GM10248 (cell line): ENCODE measurements at regions not wholly inside any gene's neighbourhood (a gene's known extent, or its start where the extent isn't known, plus 50 kb on each side); places are given as distances from the start of the nearest gene placed in this dataset.

Source experiments
- CTCF ChIA-PET: fragments of 300-600 bp; sonication (Branson Sonifier 250); formaldehyde crosslinking; extraction: SDS; loops from one replicate; lab custom pipeline; 2021; ENCODE audit warnings: antibody characterized with exemption; lab: Yijun Ruan, JAX
- POLR2A ChIA-PET: fragments of 350-650 bp; sonication (Branson Sonifier 250); formaldehyde crosslinking; extraction: SDS; loops from one replicate; lab custom pipeline; 2020; ENCODE audit warnings: antibody characterized with exemption; lab: Yijun Ruan, JAX
- DNase-seq: peaks from one replicate; pipeline ENCODE4 v3.0.0; 2012; ENCODE audit errors: extremely low spot score
- CTCF ChIP-seq: IDR thresholded peaks from 2 replicates; pipeline ENCODE4 v1.5.1; 2012; ENCODE audit warnings: mild to moderate bottlenecking, low read depth; ENCODE audit errors: extremely low read depth, missing control alignments, control extremely low read depth

GRCh38 chr15:100758555-100758954, 121.1 kb upstream of the ALDH1A3 start:
- CTCF ChIA-PET, result interaction anchor here (1.4 kb wide), 1 partner anchor 17 kb away, joined by 5 read pairs; no protein-coding TSS in a partner anchor
- POLR2A ChIA-PET, result no interaction called here
- no peak for DNase-seq
- no peak for TF ChIP-seq CTCF

DNA sequence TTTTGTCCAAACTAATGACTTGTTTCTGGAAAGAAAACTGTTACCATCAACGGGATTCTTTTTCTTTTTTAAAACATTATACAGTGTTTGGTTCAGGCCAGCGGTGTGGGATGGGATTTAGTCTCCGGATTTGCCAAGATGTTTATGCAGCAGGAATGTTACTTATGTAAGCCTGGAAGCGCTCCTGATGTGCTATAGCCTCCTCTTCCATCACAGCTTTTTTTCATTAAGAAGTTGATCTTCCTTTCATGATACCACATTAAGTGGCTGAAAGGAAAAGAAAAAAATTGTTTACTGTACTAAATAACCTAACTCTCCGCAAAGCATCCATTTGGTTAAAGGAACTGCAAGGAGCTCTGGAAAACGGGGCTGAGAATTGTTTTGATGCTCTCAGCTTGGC, 120.5 kb upstream of the ALDH1A3 start:
- ChIA-PET POLR2A (no interaction called here), CTCF (interaction anchor here (1.4 kb wide), 1 partner anchor 16 kb away, joined by 5 read pairs; no protein-coding TSS in a partner anchor)
- no peak for DNase-seq
- no peak for TF ChIP-seq CTCF

DNA sequence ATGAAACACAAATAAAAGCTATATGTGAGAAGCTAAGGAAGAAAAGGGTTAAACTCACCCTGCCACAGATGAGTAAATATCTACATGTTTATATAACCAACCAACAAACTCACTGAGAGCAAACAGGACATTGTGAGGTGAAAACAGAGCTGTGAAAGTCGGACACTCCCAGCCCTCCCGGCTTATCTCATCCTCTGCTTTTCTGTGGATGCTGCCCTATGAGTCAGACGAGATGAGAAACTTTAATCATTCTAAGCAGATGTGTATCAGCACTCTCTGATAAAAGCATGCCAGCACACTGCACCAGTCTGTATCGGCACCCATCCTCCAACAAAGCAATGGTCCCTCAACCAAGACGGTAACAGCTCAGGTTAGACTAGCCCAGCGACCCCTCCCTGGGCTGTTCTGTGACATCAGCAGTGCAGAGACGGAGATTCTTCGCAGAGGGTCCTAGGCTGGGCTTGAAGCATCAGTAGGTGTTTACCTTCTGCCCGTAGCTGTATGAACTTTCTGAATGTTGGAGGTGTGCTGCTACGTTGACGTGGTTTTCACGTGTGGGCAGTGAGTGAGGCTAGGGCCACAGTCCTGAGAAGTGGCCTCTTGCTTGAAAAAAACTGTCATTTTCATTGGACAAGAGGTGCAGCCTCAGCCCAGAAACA, 119.8 kb upstream of the ALDH1A3 start:
- ChIA-PET CTCF (interaction anchor here (0.8 to 1.4 kb wide), 2 partner anchors 16 to 17 kb away, joined by 3 to 5 read pairs; no protein-coding TSS in a partner anchor), POLR2A (interaction anchor here (0.6 kb wide), 1 partner anchor 148 kb away, joined by 4 read pairs; no protein-coding TSS in a partner anchor)
- TF ChIP-seq CTCF, result no peak
- DNase-seq, result no peak

GRCh38 chr15:100760357-100760903, 119.2 kb upstream of the ALDH1A3 start:
- no peak for TF ChIP-seq CTCF
- no peak for DNase-seq
- ChIA-PET CTCF (interaction anchor here (0.8 kb wide), 1 partner anchor 16 kb away, joined by 3 read pairs; no protein-coding TSS in a partner anchor), POLR2A (no interaction called here)

- CTCF ChIA-PET, result interaction anchor here (1.3 kb wide), 1 partner anchor 51 kb away, joined by 3 read pairs; no protein-coding TSS in a partner anchor
- TF ChIP-seq CTCF, result no peak
- DNase-seq, result no peak
- POLR2A ChIA-PET, result no interaction called here
Observed at GRCh38 chr15:100761290-100761935, 118.2 kb upstream of the ALDH1A3 start.

- ChIA-PET CTCF (interaction anchor here (1.2 to 1.3 kb wide), 2 partner anchors 22 to 50 kb away, joined by 3 read pairs; no protein-coding TSS in a partner anchor), POLR2A (no interaction called here)
- no peak for TF ChIP-seq CTCF
- DNase-seq, result no peak
Observed at GRCh38 chr15:100762289-100762688, 117.3 kb upstream of the ALDH1A3 start.
